HL-60 (cell line): ENCODE measurements at regions not wholly inside any gene's neighbourhood (a gene's known extent, or its start where the extent isn't known, plus 50 kb on each side); places are given as distances from the start of the nearest gene placed in this dataset.

Experiments
- GABPA ChIP-seq: IDR thresholded peaks from 2 replicates; pipeline ENCODE4 v1.6.1; 2012; ENCODE audit warnings: low read depth
- TF ChIP-seq, protein P1 (sequence below): IDR thresholded peaks from one replicate; pipeline ENCODE4 v1.5.1; 2011; ENCODE audit warnings: low read length, control low read depth, inconsistent platforms; ENCODE audit not compliant: insufficient read depth

GRCh38 chr2:83630351-83630750, 828.7 kb downstream of the SUCLG1 start:
- TF ChIP-seq, protein P1, sequence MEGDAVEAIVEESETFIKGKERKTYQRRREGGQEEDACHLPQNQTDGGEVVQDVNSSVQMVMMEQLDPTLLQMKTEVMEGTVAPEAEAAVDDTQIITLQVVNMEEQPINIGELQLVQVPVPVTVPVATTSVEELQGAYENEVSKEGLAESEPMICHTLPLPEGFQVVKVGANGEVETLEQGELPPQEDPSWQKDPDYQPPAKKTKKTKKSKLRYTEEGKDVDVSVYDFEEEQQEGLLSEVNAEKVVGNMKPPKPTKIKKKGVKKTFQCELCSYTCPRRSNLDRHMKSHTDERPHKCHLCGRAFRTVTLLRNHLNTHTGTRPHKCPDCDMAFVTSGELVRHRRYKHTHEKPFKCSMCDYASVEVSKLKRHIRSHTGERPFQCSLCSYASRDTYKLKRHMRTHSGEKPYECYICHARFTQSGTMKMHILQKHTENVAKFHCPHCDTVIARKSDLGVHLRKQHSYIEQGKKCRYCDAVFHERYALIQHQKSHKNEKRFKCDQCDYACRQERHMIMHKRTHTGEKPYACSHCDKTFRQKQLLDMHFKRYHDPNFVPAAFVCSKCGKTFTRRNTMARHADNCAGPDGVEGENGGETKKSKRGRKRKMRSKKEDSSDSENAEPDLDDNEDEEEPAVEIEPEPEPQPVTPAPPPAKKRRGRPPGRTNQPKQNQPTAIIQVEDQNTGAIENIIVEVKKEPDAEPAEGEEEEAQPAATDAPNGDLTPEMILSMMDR = no peak
- no peak for TF ChIP-seq GABPA
